H1 (cell line): ENCODE measurements at regions not wholly inside any gene's neighbourhood (a gene's known extent, or its start where the extent isn't known, plus 50 kb on each side); places are given as distances from the start of the nearest gene placed in this dataset.

Source experiments
- CTCF ChIA-PET: fragments of 300-600 bp; sonication (Branson Sonifier 250); formaldehyde crosslinking; loops from one replicate; lab custom pipeline; 2021; ENCODE audit not compliant: partially characterized antibody; lab: Charles Lee
- POLR2A ChIA-PET: fragments of 300-600 bp; sonication (Branson Sonifier 250); formaldehyde crosslinking; loops from one replicate; lab custom pipeline; 2021; ENCODE audit warnings: inconsistent platforms; ENCODE audit not compliant: partially characterized antibody; lab: Charles Lee
- DNase-seq, 2 experiments: peaks; one replicate each; pipeline versions ENCODE4 v3.0.0 to v3.0.0-alpha.2; 2010 to 2022; ENCODE audit warnings: low spot score in 2 of 2, low read depth in 1 of 2, mixed read lengths in 1 of 2
- FAIRE-seq: peaks from 2 replicates; lab custom pipeline; 2011; peaks lifted over from hg19 to GRCh38; lab: Jason Lieb, UNC
- H2AFZ ChIP-seq: 2 replicates; pipeline ENCODE4 v1.8.1; 2012; ENCODE audit warnings: low read length, inconsistent platforms
- H2AK5ac ChIP-seq: 2 replicates; pipeline ENCODE4 v1.6.1; 2013; ENCODE audit warnings: low read depth, low read length
- H2BK120ac ChIP-seq: replicated peaks from 2 replicates; pipeline ENCODE3; 2013; ENCODE audit warnings: low read depth, low read length, inconsistent platforms
- H2BK12ac ChIP-seq: 2 replicates; pipeline ENCODE4 v1.6.1; 2013; ENCODE audit warnings: low read depth, low read length
- H2BK15ac ChIP-seq: 2 replicates; pipeline ENCODE4 v1.6.1; 2013; ENCODE audit warnings: low read length
- H2BK20ac ChIP-seq: 2 replicates; pipeline ENCODE4 v1.6.1; 2013; ENCODE audit warnings: low read length
- H2BK5ac ChIP-seq: 2 replicates; pipeline ENCODE4 v1.6.1; 2013; ENCODE audit warnings: low read depth, low read length
- H3K14ac ChIP-seq: 2 replicates; pipeline ENCODE4 v1.6.1; 2013; ENCODE audit warnings: inconsistent platforms; ENCODE audit not compliant: insufficient read length
- H3K18ac ChIP-seq: 2 replicates; pipeline ENCODE4 v1.6.1; 2013; ENCODE audit warnings: low read length; ENCODE audit errors: extremely low read depth
- H3K23ac ChIP-seq: 2 replicates; pipeline ENCODE4 v1.6.1; 2013; ENCODE audit warnings: inconsistent platforms; ENCODE audit not compliant: insufficient read length
- H3K23me2 ChIP-seq: 2 replicates; pipeline ENCODE4 v1.6.1; 2013; ENCODE audit warnings: low read depth, low read length
- H3K27ac ChIP-seq: 2 replicates; pipeline ENCODE4 v1.6.1; 2011; ENCODE audit warnings: low read depth, low read length, inconsistent platforms
- H3K27me3 ChIP-seq, 4 experiments: replicated peaks in 1 of 4; 1 replicate in 1 of 4; 2 replicates in 3 of 4; pipeline versions ENCODE4 v1.6.1 to v1.8.1; 2011 to 2013; ENCODE audit warnings: low read length in 3 of 4, mild to moderate bottlenecking in 3 of 4, inconsistent platforms in 2 of 4, mixed read lengths in 2 of 4, moderate library complexity in 1 of 4; ENCODE audit not compliant: control insufficient read depth in 3 of 4, insufficient read depth in 3 of 4; ENCODE audit errors: extremely low read depth in 1 of 4
- H3K36me3 ChIP-seq, 4 experiments: 2 replicates each; pipeline versions ENCODE4 v1.6.1 to v1.8.1; 2011 to 2013; ENCODE audit warnings: mild to moderate bottlenecking in 4 of 4, low read length in 3 of 4, moderate library complexity in 2 of 4, control low read depth in 1 of 4, inconsistent platforms in 1 of 4; ENCODE audit not compliant: insufficient read depth in 4 of 4, control insufficient read depth in 2 of 4
- H3K4ac ChIP-seq: replicated peaks from 2 replicates; pipeline ENCODE3; 2013; ENCODE audit warnings: low read length, low read depth, mixed read lengths, inconsistent platforms; ENCODE audit not compliant: insufficient read length
- H3K4me1 ChIP-seq, 4 experiments: replicated peaks in 1 of 4; 1 replicate in 1 of 4; 2 replicates in 3 of 4; pipeline versions ENCODE4 v1.6.1 to v1.8.1; 2011 to 2013; ENCODE audit warnings: low read length in 3 of 4, inconsistent platforms in 2 of 4, mixed read lengths in 1 of 4; ENCODE audit not compliant: insufficient read depth in 4 of 4, control insufficient read depth in 3 of 4
- H3K4me2 ChIP-seq, 2 experiments: 2 replicates each; pipeline versions ENCODE4 v1.6.1 to v1.8.1; 2011 to 2013; ENCODE audit warnings: low read depth in 2 of 2, low read length in 2 of 2, control low read depth in 1 of 2, inconsistent platforms in 1 of 2, mild to moderate bottlenecking in 1 of 2; ENCODE audit not compliant: insufficient read depth in 1 of 2
- H3K4me3 ChIP-seq, 4 experiments: fragments of 200-600, 300-600 bp in 1 of 4; sonication (generic), shearing (Covaris generic), sonication (Bioruptor Twin) in 1 of 4; 2 replicates each; pipeline versions ENCODE4 v1.5.1 to v1.8.1; 2011 to 2016; ENCODE audit warnings: low read length in 4 of 4, low read depth in 3 of 4, control low read depth in 2 of 4, inconsistent platforms in 2 of 4, mild to moderate bottlenecking in 2 of 4, mixed read lengths in 1 of 4, moderate library complexity in 1 of 4; ENCODE audit not compliant: insufficient read depth in 2 of 4; ENCODE audit errors: extremely low read depth in 1 of 4
- H3K56ac ChIP-seq: replicated peaks from 2 replicates; pipeline ENCODE3; 2013; ENCODE audit warnings: low read depth, mild to moderate bottlenecking, mixed read lengths, low read length, inconsistent platforms; ENCODE audit not compliant: insufficient read length
- H3K79me1 ChIP-seq: 2 replicates; pipeline ENCODE4 v1.6.1; 2013; ENCODE audit warnings: low read depth, low read length, control low read depth
- H3K79me2 ChIP-seq, 2 experiments: 2 replicates each; pipeline versions ENCODE4 v1.6.1 to v1.8.1; 2012 to 2013; ENCODE audit warnings: low read length in 2 of 2, mild to moderate bottlenecking in 2 of 2, inconsistent platforms in 1 of 2; ENCODE audit not compliant: insufficient read depth in 2 of 2, control insufficient read depth in 1 of 2
- H3K9ac ChIP-seq, 4 experiments: replicated peaks in 1 of 4; 1 replicate in 1 of 4; 2 replicates in 3 of 4; pipeline versions ENCODE4 v1.6.1 to v1.8.1; 2011 to 2013; ENCODE audit warnings: low read depth in 3 of 4, low read length in 3 of 4, control low read depth in 2 of 4, mild to moderate bottlenecking in 2 of 4, moderate library complexity in 2 of 4, inconsistent platforms in 1 of 4; ENCODE audit errors: extremely low read depth in 1 of 4
- H3K9me3 ChIP-seq, 2 experiments: 2 replicates each; pipeline versions ENCODE4 v1.6.1 to v1.8.1; 2012 to 2013; ENCODE audit warnings: mild to moderate bottlenecking in 2 of 2, moderate library complexity in 2 of 2, control low read depth in 1 of 2, inconsistent platforms in 1 of 2, low read depth in 1 of 2, low read length in 1 of 2, mixed read lengths in 1 of 2; ENCODE audit not compliant: insufficient read depth in 2 of 2
- H4K20me1 ChIP-seq, 2 experiments: replicated peaks in 1 of 2; 2 replicates each; pipeline versions ENCODE3 to v1.8.1; 2011 to 2013; ENCODE audit warnings: inconsistent platforms in 2 of 2, low read length in 2 of 2, mild to moderate bottlenecking in 1 of 2; ENCODE audit not compliant: insufficient read depth in 2 of 2, control insufficient read depth in 1 of 2
- H4K5ac ChIP-seq: 2 replicates; pipeline ENCODE4 v1.6.1; 2013; ENCODE audit warnings: low read length, low read depth, mixed read lengths, inconsistent platforms; ENCODE audit not compliant: insufficient read length
- H4K8ac ChIP-seq: 2 replicates; pipeline ENCODE4 v1.8.0; 2013; ENCODE audit warnings: mild to moderate bottlenecking, moderate library complexity, low read length, inconsistent platforms; ENCODE audit not compliant: insufficient read depth; ENCODE audit errors: extremely low read depth
- H4K91ac ChIP-seq: replicated peaks from 2 replicates; pipeline ENCODE3; 2013; ENCODE audit warnings: low read length, mixed read lengths, inconsistent platforms; ENCODE audit not compliant: insufficient read length
- ASH2L ChIP-seq: fragments of 200-600, 300-600 bp; sonication (generic); IDR thresholded peaks from one replicate; pipeline ENCODE4 v1.7.1; 2017; ENCODE audit warnings: low read length
- CTBP2 ChIP-seq: IDR thresholded peaks from 2 replicates; pipeline ENCODE4 v1.7.0; 2011; ENCODE audit warnings: borderline replicate concordance, mild to moderate bottlenecking, moderate library complexity, mixed read lengths, low read length; ENCODE audit not compliant: insufficient read depth, insufficient read length
- YY1 ChIP-seq: IDR thresholded peaks from 2 replicates; pipeline ENCODE4 v1.6.1; 2011; ENCODE audit warnings: low read depth, mild to moderate bottlenecking, low read length

DNA sequence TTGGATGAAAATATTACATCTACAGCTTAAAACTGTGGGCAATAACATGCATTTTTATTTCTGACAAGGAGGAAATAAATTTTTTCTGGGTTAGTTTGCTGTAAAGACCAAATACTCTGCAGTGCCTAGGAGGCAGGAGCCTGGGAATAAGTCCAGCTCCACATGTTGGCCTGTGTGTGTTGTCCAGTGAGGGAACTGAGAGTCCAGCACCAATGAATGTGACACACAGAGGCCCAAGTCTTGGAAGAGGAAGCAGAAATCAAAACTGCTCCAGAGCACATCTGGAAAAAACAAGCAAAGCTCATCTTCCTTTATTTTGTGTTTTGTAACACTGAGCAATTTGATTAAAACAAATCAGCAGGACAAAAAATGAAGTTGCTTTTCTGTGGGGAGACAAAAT lies 63.1 kb upstream of the KLHL14 start:
- Histone ChIP-seq H3K56ac (no peak overlapping the region), H2BK12ac (no peak overlapping the region), H3K79me1 (no peaks in the 10 kb centered on the region), H3K4me2 (no peak overlapping the region), H3K4me3 (no peak overlapping the region), H3K79me2 (no peaks in the 10 kb centered on the region), H3K27ac (no peak overlapping the region), H4K91ac (no peak overlapping the region), H3K27me3 (peaks cover 0 to 2% (median 0%) of the 10 kb centered on the region in 4 experiments; a peak in 1 of 7 replicates), H3K9ac (no peak overlapping the region), H3K4ac (no peak overlapping the region), H4K5ac (no peak overlapping the region), H2AK5ac (no peak overlapping the region), H2BK20ac (no peak overlapping the region), H3K14ac (no peak overlapping the region), H2BK5ac (no peak overlapping the region), H3K23me2 (no peaks in the 10 kb centered on the region), H2AFZ (no peak overlapping the region), H3K9me3 (no peaks in the 10 kb centered on the region), H3K23ac (no peak overlapping the region), H3K36me3 (no peaks in the 10 kb centered on the region), H4K8ac (no peak overlapping the region), H3K18ac (no peak overlapping the region), H2BK15ac (no peak overlapping the region), H4K20me1 (no peaks in the 10 kb centered on the region), H3K4me1 (no peaks in the 10 kb centered on the region; a peak in 1 of 7 replicates), H2BK120ac (no peak overlapping the region)
- no peak for FAIRE-seq
- ChIA-PET POLR2A (no interaction called here), CTCF (interaction anchor here (1.3 kb wide), 1 partner anchor 93 kb away, joined by 3 read pairs; no protein-coding TSS in a partner anchor)
- TF ChIP-seq YY1 (no peak), CTBP2 (no peak), ASH2L (no peak)
- no peak for DNase-seq
